ENCODE measurements at regions not wholly inside any gene's neighbourhood (a gene's known extent, or its start where the extent isn't known, plus 50 kb on each side); places are given as distances from the start of the nearest gene placed in this dataset.

DNA sequence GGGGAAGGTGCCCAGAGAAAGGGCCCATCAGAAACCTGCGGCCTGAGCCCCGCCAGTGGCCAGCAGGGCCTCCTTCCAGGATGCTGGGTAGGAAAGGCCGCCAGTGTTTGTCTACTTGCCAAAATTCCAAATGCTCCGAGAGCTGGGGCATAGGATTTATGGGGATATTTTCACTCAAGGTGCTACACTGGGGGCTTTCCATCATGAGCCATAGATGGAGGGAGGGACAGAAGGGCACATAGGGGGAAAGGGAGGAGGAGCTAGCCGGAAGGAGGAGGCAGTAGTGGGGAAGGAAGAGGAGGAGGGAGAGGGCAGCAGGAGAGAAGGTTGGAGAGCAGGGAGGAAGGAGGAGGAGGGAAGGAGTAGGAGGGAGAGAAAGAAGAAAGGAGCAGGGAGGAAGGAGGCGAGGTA lies 494.7 kb upstream of the PROK2 start:
- Histone ChIP-seq H3K4me1 (replicated peaks; ENCODE audit: insufficient read depth) (no peaks in the 10 kb centered on the region), H3F3A (ENCODE audit: insufficient read depth, low read depth) (no peaks in the 10 kb centered on the region), H4K20me1 (ENCODE audit: insufficient read depth) (no peaks in the 10 kb centered on the region), H3K9me2 (ENCODE audit: insufficient read depth) (no peaks in the 10 kb centered on the region), H3K9me3 (ENCODE audit: insufficient read depth, low read depth) (no peaks in the 10 kb centered on the region), H3K27ac (no peak overlapping the region), H3K27me3 (ENCODE audit: insufficient read depth, low read depth) (no peaks in the 10 kb centered on the region), H2AFZ (no peak overlapping the region), H3K4me3 (no peak overlapping the region), H3K79me2 (ENCODE audit: low read depth) (no peaks in the 10 kb centered on the region), H3K4me2 (no peak overlapping the region), H3K36me3 (ENCODE audit: low read depth) (no peaks in the 10 kb centered on the region)
- POLR2A ChIA-PET (ENCODE audit: unreplicated experiment): no interaction called here
- TF ChIP-seq, protein P1, sequence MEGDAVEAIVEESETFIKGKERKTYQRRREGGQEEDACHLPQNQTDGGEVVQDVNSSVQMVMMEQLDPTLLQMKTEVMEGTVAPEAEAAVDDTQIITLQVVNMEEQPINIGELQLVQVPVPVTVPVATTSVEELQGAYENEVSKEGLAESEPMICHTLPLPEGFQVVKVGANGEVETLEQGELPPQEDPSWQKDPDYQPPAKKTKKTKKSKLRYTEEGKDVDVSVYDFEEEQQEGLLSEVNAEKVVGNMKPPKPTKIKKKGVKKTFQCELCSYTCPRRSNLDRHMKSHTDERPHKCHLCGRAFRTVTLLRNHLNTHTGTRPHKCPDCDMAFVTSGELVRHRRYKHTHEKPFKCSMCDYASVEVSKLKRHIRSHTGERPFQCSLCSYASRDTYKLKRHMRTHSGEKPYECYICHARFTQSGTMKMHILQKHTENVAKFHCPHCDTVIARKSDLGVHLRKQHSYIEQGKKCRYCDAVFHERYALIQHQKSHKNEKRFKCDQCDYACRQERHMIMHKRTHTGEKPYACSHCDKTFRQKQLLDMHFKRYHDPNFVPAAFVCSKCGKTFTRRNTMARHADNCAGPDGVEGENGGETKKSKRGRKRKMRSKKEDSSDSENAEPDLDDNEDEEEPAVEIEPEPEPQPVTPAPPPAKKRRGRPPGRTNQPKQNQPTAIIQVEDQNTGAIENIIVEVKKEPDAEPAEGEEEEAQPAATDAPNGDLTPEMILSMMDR (conservative IDR thresholded peaks at IDR 0.05): no peak
- no peak for TF ChIP-seq EZH2 (IDR thresholded peaks at IDR 0.05; ENCODE audit: low read depth)
- BruUV-seq (replicated peaks): no TSS peak
- CTCF ChIA-PET: no interaction called here
- DNase-seq: no peak
- intact Hi-C loops (cut with micrococcal nuclease; ENCODE audit: unreplicated experiment): no loop called here

DNA sequence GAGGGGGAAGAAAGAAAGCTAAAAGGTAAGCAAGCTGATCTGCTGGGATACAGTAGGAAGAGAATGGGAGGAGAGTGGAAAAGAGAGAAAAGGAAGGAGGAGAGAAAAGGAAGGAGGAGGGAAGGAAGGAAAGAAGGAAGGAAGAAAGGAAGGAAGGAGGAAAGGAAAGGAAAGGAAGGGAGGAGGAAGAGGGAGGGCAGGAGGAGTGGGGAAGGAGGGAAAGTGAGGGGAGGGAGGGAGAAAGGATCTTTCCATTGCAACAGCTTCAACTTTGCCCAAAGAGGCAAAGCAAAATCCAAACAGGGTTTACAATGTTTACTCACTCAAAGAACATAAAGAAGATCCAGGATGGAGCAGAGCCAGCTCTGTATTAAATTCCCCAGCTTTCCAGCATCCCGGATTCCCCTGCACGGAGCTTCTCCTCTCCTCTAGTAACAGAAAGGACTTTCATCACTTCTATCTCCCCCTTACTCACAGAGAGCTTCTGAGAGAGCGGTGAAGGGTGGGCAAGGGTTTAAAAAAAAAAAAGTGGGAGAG lies 494.2 kb upstream of the PROK2 start:
- Histone ChIP-seq H3K9me2 (ENCODE audit: insufficient read depth) (no peaks in the 10 kb centered on the region), H3K4me3 (no peak overlapping the region), H3K4me1 (replicated peaks; ENCODE audit: insufficient read depth) (no peaks in the 10 kb centered on the region), H3F3A (ENCODE audit: insufficient read depth, low read depth) (no peaks in the 10 kb centered on the region), H4K20me1 (ENCODE audit: insufficient read depth) (no peaks in the 10 kb centered on the region), H3K9me3 (ENCODE audit: insufficient read depth, low read depth) (no peaks in the 10 kb centered on the region), H2AFZ (no peak overlapping the region), H3K79me2 (ENCODE audit: low read depth) (no peaks in the 10 kb centered on the region), H3K4me2 (no peak overlapping the region), H3K27me3 (ENCODE audit: insufficient read depth, low read depth) (no peaks in the 10 kb centered on the region), H3K36me3 (ENCODE audit: low read depth) (no peaks in the 10 kb centered on the region), H3K27ac (no peak overlapping the region)
- intact Hi-C loops (cut with micrococcal nuclease; ENCODE audit: unreplicated experiment): no loop called here
- DNase-seq: no peak
- TF ChIP-seq, protein P1 (conservative IDR thresholded peaks at IDR 0.05): no peak
- TF ChIP-seq EZH2 (IDR thresholded peaks at IDR 0.05; ENCODE audit: low read depth): no peak
- ChIA-PET CTCF (no interaction called here), POLR2A (ENCODE audit: unreplicated experiment) (no interaction called here)
- BruUV-seq (replicated peaks): no TSS peak

DNA sequence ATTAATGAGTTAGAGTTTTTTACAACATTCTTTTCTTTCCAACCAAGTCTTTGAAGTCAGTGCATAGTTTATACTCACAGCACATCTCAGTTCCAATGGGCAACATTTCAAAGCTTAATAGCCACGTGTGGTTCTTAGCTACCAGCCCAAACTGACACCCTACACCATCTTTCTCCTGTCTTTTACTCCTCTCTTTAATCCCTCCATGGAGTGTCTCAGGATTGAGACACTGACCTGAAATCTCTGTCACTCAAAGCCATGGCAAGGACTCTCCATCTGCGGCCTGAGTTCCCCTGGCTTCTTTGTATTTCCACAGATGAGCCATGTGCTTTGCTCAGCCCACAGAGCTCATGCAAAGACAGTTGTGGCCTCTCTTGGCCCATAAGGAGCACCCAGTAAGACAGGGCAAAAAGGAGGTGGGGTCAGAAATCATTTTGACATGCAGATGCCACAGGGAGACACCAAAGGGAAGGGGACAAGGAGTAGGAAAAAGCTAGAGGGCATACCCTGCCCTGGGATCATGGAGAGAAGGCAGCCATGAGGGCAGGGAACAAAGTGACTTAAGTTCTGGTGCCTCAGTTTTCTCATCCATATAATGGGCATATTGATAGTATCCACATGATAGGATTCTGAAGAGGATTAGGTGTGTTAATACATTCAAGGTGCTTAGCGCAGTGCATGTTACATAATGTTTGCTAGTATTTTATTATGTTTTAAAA lies 493.6 kb upstream of the PROK2 start:
- Histone ChIP-seq H3K27ac (no peak overlapping the region), H4K20me1 (ENCODE audit: insufficient read depth) (no peaks in the 10 kb centered on the region), H3K36me3 (ENCODE audit: low read depth) (no peaks in the 10 kb centered on the region), H3K9me2 (ENCODE audit: insufficient read depth) (no peaks in the 10 kb centered on the region), H3K79me2 (ENCODE audit: low read depth) (no peaks in the 10 kb centered on the region), H3K27me3 (ENCODE audit: insufficient read depth, low read depth) (no peaks in the 10 kb centered on the region), H2AFZ (no peak overlapping the region), H3K9me3 (ENCODE audit: insufficient read depth, low read depth) (no peaks in the 10 kb centered on the region), H3F3A (ENCODE audit: insufficient read depth, low read depth) (no peaks in the 10 kb centered on the region), H3K4me3 (no peak overlapping the region), H3K4me2 (no peak overlapping the region), H3K4me1 (replicated peaks; ENCODE audit: insufficient read depth) (no peaks in the 10 kb centered on the region)
- POLR2A ChIA-PET (ENCODE audit: unreplicated experiment): no interaction called here
- CTCF ChIA-PET: no interaction called here
- intact Hi-C loops (cut with micrococcal nuclease; ENCODE audit: unreplicated experiment): no loop called here
- no peak for DNase-seq
- no TSS peak for BruUV-seq (replicated peaks)
- TF ChIP-seq EZH2 (IDR thresholded peaks at IDR 0.05; ENCODE audit: low read depth): no peak
- TF ChIP-seq, protein P1 (conservative IDR thresholded peaks at IDR 0.05): no peak
